Adrenal gland (tissue), 9 donors: ENCODE measurements at regions not wholly inside any gene's neighbourhood (a gene's known extent, or its start where the extent isn't known, plus 50 kb on each side); places are given as distances from the start of the nearest gene placed in this dataset.

Experiments used
- DNase-seq, 7 donors: peaks; one replicate each; pipeline ENCODE4 v3.0.0-alpha.2; 2019 to 2020
- H3K27ac ChIP-seq, 5 donors: fragments of 200-600 bp; sonication (generic) in 4 of 5; 1 replicate in 3 of 5; 2 replicates in 2 of 5; pipeline versions ENCODE4 v1.5.1 to v1.8.0; 2016 to 2020; ENCODE audit warnings: mild to moderate bottlenecking in 1 of 5
- H3K27me3 ChIP-seq: fragments of 200-600 bp; 2 replicates; pipeline ENCODE4 v1.8.0; 2021
- H3K36me3 ChIP-seq, 2 donors: fragments of 200-600 bp; replicated peaks in 1 of 2; 1 replicate in 1 of 2; 2 replicates in 1 of 2; pipeline versions ENCODE4 v1.5.1 to v1.8.0; 2018 to 2022
- H3K4me1 ChIP-seq, 2 donors: fragments of 200-600 bp; replicated peaks in 1 of 2; 1 replicate in 1 of 2; 2 replicates in 1 of 2; pipeline versions ENCODE4 v1.5.1 to v1.8.0; 2018 to 2021
- H3K4me3 ChIP-seq, 4 donors: fragments of 200-600 bp; sonication (generic) in 3 of 4; one replicate each; pipeline ENCODE4 v1.5.1; 2016 to 2018
- H3K9me3 ChIP-seq, 3 donors: fragments of 200-600 bp; sonication (generic) in 1 of 3; replicated peaks in 1 of 3; 1 replicate in 2 of 3; 2 replicates in 1 of 3; pipeline versions ENCODE4 v1.5.1 to v1.8.0; 2016 to 2021
- POLR2A ChIP-seq, 2 donors: fragments of 450-650 bp; IDR thresholded peaks; one replicate each; pipeline ENCODE4 v1.6.1; 2017; ENCODE audit warnings: antibody characterized with exemption in 2 of 2, mild to moderate bottlenecking in 2 of 2, moderate library complexity in 1 of 2
- WGBS, 4 donors: extraction: QIAGEN DNeasy Blood & Tissue Kit in 2 of 4; methylation state at CpG; one replicate each; pipeline versions ENCODE4 v1.1.5 to v1.1.7; 2013 to 2017; 5-methylcytosine and 5-hydroxymethylcytosine counted together
- intact Hi-C, 2 donors: fragments of 100-400 bp; cut with DNase I; formaldehyde crosslinking; loops; one replicate each; pipeline versions ENCODE4 v1.14.1 to v1.15.0; 2022 to 2023
- TF ChIP-seq, protein P1 (sequence below), 6 experiments: fragments of 450-650 bp in 4 of 6; fragments of 200-600 bp in 2 of 6; sonication (generic) in 1 of 6; IDR thresholded peaks; 1 replicate in 5 of 6; 2 replicates in 1 of 6; pipeline versions ENCODE4 v1.5.1 to v1.8.0; 2016 to 2021; ENCODE audit warnings: antibody characterized with exemption in 6 of 6, mild to moderate bottlenecking in 2 of 6, moderate library complexity in 1 of 6
- donor health status: healthy with polysubstance abuse.
- donor health status: Bipolar disorder and iron deficiency.
- donor health status: DM: yes; HTN: yes; CAD: no.
- donor health status: DM: no; HTN: no; CAD: no.
- donor health status: DM: no; HTN: no; CAD: no.

DNA sequence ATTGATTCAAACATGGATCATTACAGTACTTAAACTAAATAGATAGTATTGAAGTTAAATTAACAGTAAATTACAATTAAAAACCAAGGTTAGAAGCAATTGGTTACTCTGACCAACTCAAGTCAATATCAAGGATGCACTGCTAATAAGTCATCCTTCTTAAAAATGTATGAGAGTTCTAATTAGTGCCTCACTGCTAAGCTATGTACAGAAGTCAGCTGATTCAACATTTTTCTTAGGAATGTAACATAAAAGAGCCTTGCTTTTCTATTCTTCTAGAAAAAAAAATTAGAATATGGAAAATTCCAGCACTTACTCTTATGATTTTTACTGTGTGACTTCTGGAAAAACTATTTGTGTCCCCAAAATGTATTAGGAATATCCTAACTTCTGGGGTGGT lies 75.7 kb upstream of the FBN2 start:
- Histone ChIP-seq H3K4me1 (no peaks in the 10 kb centered on the region), H3K9me3 (no peaks in the 10 kb centered on the region)
- TF ChIP-seq, protein P1, sequence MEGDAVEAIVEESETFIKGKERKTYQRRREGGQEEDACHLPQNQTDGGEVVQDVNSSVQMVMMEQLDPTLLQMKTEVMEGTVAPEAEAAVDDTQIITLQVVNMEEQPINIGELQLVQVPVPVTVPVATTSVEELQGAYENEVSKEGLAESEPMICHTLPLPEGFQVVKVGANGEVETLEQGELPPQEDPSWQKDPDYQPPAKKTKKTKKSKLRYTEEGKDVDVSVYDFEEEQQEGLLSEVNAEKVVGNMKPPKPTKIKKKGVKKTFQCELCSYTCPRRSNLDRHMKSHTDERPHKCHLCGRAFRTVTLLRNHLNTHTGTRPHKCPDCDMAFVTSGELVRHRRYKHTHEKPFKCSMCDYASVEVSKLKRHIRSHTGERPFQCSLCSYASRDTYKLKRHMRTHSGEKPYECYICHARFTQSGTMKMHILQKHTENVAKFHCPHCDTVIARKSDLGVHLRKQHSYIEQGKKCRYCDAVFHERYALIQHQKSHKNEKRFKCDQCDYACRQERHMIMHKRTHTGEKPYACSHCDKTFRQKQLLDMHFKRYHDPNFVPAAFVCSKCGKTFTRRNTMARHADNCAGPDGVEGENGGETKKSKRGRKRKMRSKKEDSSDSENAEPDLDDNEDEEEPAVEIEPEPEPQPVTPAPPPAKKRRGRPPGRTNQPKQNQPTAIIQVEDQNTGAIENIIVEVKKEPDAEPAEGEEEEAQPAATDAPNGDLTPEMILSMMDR (IDR thresholded peaks at IDR 0.05): no peak
- no peak for TF ChIP-seq POLR2A (IDR thresholded peaks at IDR 0.05)

GRCh38 chr5:128615578-128615977 lies 77.5 kb upstream of the FBN2 start:
- H3K27ac ChIP-seq: no peak overlapping the region
- no peaks in the 10 kb centered on the region for H3K4me1 ChIP-seq
- TF ChIP-seq, protein P1 (IDR thresholded peaks at IDR 0.05): no peak
- TF ChIP-seq POLR2A (IDR thresholded peaks at IDR 0.05): no peak
- H3K36me3 ChIP-seq: no peaks in the 10 kb centered on the region
- no peak overlapping the region for H3K4me3 ChIP-seq
- intact Hi-C loops: no loop called here
- no peak for DNase-seq
- H3K27me3 ChIP-seq: no peaks in the 10 kb centered on the region
- no peaks in the 10 kb centered on the region for H3K9me3 ChIP-seq

More for the DNA sequence above, 75.7 kb upstream of the FBN2 start:
- intact Hi-C loops: no loop called here
- H3K27me3 ChIP-seq: no peaks in the 10 kb centered on the region
- DNase-seq: no peak
- H3K27ac ChIP-seq: no peak overlapping the region
- no peak overlapping the region for H3K4me3 ChIP-seq
- H3K36me3 ChIP-seq: no peaks in the 10 kb centered on the region

DNA sequence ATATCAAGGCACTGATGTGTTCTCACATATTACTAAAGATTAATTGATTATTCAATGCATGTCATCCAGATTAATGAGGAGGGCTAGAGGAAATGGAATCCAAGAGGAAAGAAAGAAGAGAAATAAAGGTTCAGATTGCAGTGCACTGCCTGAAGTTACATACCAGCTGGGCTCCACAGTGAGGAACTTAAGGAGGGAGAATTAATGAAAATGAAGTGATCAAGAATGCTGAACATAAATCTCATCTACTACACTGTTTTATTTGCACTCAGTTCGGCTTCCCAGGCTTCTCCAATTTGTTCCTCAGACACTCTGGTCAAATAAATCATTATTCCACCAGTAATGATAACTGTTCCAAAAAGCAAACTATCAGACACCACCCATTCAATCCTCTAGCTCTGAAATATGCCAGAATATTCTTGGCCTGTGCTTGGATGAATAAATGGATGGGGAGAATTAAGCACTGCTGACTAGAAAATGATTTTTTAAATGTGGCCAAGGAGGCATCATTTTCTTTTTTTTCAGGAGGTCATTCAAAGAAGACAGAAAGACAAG lies 88.6 kb upstream of the FBN2 start:
- TF ChIP-seq, protein P1 (IDR thresholded peaks at IDR 0.05): no peak
- no peak for TF ChIP-seq POLR2A (IDR thresholded peaks at IDR 0.05)
- Histone ChIP-seq H3K36me3 (no peaks in the 10 kb centered on the region), H3K27me3 (no peaks in the 10 kb centered on the region), H3K4me3 (no peak overlapping the region), H3K9me3 (no peaks in the 10 kb centered on the region), H3K27ac (no peak overlapping the region), H3K4me1 (no peaks in the 10 kb centered on the region)
- 59 to 74% (median 65%) methylated on average over 1 of the region's 1 CpG for WGBS, 4 donors
- DNase-seq: no peak
- intact Hi-C loops: no loop called here

GRCh38 chr5:128627939-128628338 lies 89.9 kb upstream of the FBN2 start:
- Histone ChIP-seq H3K27ac (no peak overlapping the region), H3K4me3 (no peak overlapping the region), H3K9me3 (no peaks in the 10 kb centered on the region), H3K27me3 (no peaks in the 10 kb centered on the region), H3K4me1 (no peaks in the 10 kb centered on the region), H3K36me3 (no peaks in the 10 kb centered on the region)
- intact Hi-C loops: no loop called here
- TF ChIP-seq, protein P1 (IDR thresholded peaks at IDR 0.05): no peak
- no peak for TF ChIP-seq POLR2A (IDR thresholded peaks at IDR 0.05)
- no peak for DNase-seq
- WGBS, 4 donors: 73 to 100% (median 85%) methylated on average over 1 of the region's 1 CpG
